ENCODE measurements at regions not wholly inside any gene's neighbourhood (a gene's known extent, or its start where the extent isn't known, plus 50 kb on each side); places are given as distances from the start of the nearest gene placed in this dataset.

GRCh38 chr13:111421216-111421615 is 100.8 kb downstream of the TEX29 start:
- Histone ChIP-seq H3K36me3 (no peaks in the 10 kb centered on the region), H3K4me3 (no peak overlapping the region), H3K27ac (no peak overlapping the region), H3K9me3 (no peaks in the 10 kb centered on the region), H3K4me1 (ENCODE audit: insufficient read depth) (no peaks in the 10 kb centered on the region), H3K27me3 (no peaks in the 10 kb centered on the region)
- TF ChIP-seq POLR2A (IDR thresholded peaks at IDR 0.05) (no peak), CTCF (IDR thresholded peaks at IDR 0.05) (no peak), EP300 (IDR thresholded peaks at IDR 0.05) (no peak)
- DNase-seq, result no peak
- intact Hi-C loops (cut with DNase I), result no loop called here
- 74 to 78% (median 76%) methylated on average over 11 of the region's 11 CpGs for WGBS, 3 donors

- Histone ChIP-seq H3K9me3 (no peaks in the 10 kb centered on the region), H3K27me3 (no peaks in the 10 kb centered on the region), H3K4me3 (no peak overlapping the region), H3K4me1 (ENCODE audit: insufficient read depth) (no peaks in the 10 kb centered on the region), H3K27ac (no peak overlapping the region), H3K36me3 (no peaks in the 10 kb centered on the region)
- WGBS, 3 donors, result 69 to 78% (median 74%) methylated on average over 13 of the region's 13 CpGs
- no peak for DNase-seq
- TF ChIP-seq POLR2A (IDR thresholded peaks at IDR 0.05) (no peak), CTCF (IDR thresholded peaks at IDR 0.05) (no peak), EP300 (IDR thresholded peaks at IDR 0.05) (no peak)
- intact Hi-C loops (cut with DNase I), result no loop called here
Observed at GRCh38 chr13:111422348-111422747, 101.9 kb downstream of the TEX29 start.

GRCh38 chr13:111423168-111423785 is 102.8 kb downstream of the TEX29 start:
- WGBS, 3 donors, result 73 to 79% (median 73%) methylated on average over 16 of the region's 16 CpGs
- intact Hi-C loops (cut with DNase I), result no loop called here

GRCh38 chr13:111424134-111424533 is 103.7 kb downstream of the TEX29 start:
- no peaks in the 10 kb centered on the region for H3K36me3 ChIP-seq
- WGBS, 3 donors, result 77 to 82% (median 81%) methylated on average over 21 of the region's 21 CpGs
- no peak for TF ChIP-seq CTCF (IDR thresholded peaks at IDR 0.05)
- no peak for TF ChIP-seq POLR2A (IDR thresholded peaks at IDR 0.05)
- no peak for TF ChIP-seq EP300 (IDR thresholded peaks at IDR 0.05)
- H3K27me3 ChIP-seq, result no peaks in the 10 kb centered on the region
- H3K4me3 ChIP-seq, result no peak overlapping the region
- H3K9me3 ChIP-seq, result no peaks in the 10 kb centered on the region
- no peak for DNase-seq
- intact Hi-C loops (cut with DNase I), result no loop called here
- no peaks in the 10 kb centered on the region for H3K4me1 ChIP-seq (ENCODE audit: insufficient read depth)
- no peak overlapping the region for H3K27ac ChIP-seq

More at GRCh38 chr13:111423168-111423785, 102.8 kb downstream of the TEX29 start:
- DNase-seq, result no peak
- Histone ChIP-seq H3K27ac (no peak overlapping the region), H3K9me3 (no peaks in the 10 kb centered on the region), H3K4me1 (ENCODE audit: insufficient read depth) (no peaks in the 10 kb centered on the region), H3K27me3 (no peaks in the 10 kb centered on the region), H3K4me3 (no peak overlapping the region), H3K36me3 (no peaks in the 10 kb centered on the region)
- TF ChIP-seq POLR2A (IDR thresholded peaks at IDR 0.05), result no peak
- no peak for TF ChIP-seq CTCF (IDR thresholded peaks at IDR 0.05)
- no peak for TF ChIP-seq EP300 (IDR thresholded peaks at IDR 0.05)

Measured in ovary (tissue), 7 donors.